NOMO-1 treated with DMSO at 0.1 percent for 48 hours (cell line): ENCODE measurements at regions not wholly inside any gene's neighbourhood (a gene's known extent, or its start where the extent isn't known, plus 50 kb on each side); places are given as distances from the start of the nearest gene placed in this dataset.

ENCODE experiments used
- DNase-seq: peaks from one replicate; lab custom pipeline; 2025; ENCODE audit not compliant: unreplicated experiment; lab: John Stamatoyannopoulos, UW

DNA sequence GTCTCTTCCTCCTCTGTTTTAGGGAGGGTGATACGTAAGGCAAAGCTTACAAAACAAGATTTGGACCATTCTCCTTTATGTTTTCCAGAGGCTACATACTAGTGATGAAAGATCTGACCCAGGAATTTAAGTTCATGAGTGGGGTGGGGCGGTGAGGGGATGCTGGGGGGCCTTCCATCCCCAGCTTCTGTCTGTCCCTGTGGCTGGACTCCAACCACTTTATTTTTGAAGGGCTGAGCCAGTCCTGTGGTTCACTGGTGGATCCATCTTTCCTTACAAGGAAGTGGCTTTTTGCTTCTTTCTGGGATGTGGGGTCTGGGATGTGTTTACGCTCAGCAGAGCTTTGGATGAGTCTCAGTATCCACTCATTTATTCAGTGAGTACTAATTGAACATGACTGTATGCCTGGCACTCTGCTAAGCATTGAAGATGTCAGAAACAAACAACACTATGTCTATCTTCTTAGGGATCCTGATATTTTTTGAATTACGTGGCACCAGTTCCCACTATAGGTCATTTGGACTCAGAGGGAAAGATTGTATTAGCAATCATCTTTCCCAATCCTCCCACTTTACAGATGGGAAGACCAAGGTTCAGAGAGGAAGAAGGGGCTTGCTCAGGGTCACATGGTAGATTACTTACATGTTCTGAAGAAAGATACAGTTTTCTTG lies 291.8 kb upstream of the TBX3 start:
- DNase-seq: no peak

DNA sequence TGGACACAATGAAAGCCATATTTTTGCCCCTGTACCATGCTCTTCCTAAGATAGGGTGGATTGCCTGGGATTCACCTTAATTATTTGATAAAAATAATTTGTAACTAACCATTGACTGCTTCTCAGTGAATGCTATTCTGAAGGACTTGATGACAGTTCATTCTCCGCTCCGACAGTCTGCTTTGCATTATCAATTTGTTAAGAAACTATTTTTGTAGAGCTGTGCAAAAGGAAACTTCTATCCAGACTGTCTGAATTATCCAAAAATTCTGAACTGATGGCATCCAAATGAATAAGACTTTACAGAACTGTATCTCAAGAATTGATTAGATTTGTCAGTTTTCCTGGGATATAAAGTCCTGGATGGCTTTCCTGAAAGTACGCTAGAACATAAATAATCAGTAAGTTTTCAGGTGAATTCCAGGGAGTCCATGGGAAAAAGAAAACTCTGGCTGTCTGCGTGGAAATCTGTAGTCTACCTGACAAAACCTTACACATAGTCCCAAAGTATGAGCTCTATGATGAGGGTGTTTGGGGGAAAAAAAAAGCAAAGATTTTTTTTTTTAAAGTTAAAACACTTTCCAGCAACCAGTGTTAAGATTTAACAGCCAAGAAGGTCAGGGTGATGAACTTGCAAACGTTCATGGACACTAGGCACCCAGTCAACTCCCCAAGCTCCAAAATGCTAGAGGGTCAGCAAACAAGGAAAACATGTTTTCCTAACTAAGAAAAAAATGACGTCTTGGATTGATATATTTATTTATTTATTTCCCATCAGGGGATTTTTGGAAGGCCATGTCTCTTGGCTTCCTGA lies 291.1 kb upstream of the TBX3 start:
- DNase-seq: no peak

DNA sequence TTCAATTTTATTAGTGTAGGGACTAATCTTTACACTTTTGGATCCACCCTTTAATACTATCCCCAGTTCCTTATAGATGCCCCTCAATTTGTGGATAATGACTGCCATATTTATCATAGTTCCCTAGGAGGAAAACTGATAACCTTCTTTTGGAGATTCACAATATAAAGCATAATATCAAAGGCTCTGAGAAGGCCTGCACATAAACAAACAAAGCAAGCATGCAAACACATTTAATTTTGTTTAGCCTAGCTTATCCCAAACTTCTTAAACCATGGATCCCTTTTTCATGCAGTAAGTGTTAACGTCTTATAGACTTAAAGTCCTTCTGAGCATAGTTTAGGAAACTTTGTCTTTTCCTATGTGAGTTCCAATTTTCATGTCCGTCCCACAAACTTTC lies 290.4 kb upstream of the TBX3 start:
- DNase-seq: no peak

DNA sequence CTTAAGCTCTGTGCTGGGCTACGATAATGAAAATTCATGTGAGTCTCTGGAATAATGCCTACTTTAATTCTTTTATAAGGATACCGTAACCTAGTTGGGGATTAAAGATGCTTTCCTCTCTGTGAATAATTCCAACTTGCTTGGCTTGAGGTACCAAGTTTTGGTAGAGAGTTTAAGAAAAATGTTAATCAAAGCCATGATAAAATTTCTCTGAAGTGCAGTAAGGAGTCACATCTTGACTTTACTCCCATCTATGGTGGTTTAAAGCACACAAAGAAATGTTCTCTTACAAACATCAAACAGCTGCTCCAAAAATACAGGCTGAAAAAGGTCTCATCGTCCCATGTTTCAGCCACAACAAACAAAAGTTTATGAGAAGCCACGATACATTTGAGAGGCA lies 284.8 kb upstream of the TBX3 start:
- DNase-seq: no peak

DNA sequence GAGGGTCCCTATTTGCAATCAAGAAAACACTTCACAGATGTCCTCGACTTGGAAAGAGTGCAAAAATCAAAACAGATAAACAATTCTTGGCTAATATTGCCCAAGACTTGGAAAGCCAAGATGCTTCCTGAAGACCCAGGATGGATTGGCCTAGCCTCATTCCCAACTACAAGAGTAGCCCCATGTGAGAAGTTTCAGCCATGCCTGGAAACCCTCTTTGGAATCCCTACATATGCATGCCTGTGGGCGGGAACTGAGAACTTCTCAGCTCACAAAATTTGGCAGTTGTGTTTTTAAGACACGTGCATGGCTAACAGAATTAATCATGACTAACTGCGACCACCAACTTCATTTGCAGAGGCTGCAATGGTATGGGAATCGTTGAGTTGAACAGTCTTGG lies 283.2 kb upstream of the TBX3 start:
- no peak for DNase-seq

DNA sequence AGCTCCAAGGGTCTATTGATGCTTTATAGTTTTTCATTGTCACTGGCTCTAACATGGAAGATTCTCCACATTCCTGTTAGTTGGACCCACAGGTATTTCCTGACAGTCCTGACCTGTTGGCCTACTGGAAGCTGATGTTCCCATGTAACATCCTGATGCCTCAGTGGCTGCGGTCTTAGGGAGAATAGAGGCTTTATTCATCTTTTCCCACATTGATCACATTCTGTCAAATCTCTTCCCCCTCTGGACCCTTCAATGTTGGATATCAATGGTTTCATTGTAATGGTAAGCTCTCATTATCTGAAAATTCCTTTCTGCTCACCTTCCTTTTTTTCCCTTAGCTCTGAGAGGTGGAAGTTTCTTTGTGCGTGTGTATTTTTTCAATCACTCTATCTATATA lies 280.9 kb upstream of the TBX3 start:
- no peak for DNase-seq

DNA sequence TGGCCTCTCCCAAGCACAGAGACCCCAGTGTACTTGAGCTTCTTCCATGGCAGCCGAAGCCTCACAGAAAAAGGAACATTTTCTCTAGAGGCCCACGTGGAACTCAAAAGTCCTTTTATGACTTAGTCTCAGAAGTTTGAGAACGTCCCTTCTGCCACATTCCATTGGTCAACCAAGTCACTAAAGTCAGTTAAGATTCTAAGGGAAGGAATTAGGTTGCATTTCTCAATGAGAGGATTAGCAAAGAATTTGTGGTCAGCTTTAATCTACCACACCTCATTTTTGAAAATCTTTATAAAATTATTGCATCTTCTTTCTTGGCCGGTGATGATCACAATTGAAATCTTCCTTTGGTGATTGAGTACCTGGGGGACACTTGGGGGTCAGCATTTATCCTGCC lies 279.9 kb upstream of the TBX3 start:
- no peak for DNase-seq

DNA sequence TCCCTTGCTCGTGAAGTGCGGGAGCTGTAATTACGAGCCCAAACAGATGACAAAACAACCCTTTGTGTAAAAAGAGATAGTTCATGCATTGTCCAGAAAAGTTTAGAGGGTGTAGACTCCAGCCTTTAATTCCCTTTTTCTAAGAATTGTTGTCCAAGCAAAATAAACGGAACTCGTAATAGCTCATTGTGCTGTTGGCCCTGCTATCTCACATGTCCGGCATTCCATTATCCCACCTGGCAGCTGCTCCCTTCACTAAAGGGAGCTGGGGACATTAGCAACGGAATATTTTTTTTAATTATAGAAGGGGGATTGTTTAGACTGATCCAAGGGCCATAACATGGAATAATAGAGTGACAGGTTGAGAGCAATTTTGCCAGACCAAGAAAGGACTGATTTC lies 277.5 kb upstream of the TBX3 start:
- DNase-seq: no peak

DNA sequence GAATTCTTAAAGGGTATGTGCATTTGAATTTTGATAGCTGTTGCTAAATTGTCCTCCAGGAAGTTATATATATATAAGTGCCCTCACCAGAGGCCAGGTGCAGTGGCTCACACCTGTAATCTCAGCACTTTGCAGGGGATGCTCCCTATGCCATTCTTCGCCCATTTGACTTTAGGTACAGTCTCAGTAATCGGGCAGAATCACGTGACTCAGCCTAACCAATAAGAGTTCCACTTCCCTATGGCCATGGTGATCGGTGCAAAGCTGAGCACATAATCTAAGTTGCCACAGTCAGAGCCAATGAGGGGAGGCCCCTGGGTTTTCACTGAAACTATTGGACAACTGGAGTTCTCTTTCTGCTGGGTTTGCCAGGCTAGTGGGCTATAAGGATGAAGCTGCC lies 274.6 kb upstream of the TBX3 start:
- DNase-seq: no peak

DNA sequence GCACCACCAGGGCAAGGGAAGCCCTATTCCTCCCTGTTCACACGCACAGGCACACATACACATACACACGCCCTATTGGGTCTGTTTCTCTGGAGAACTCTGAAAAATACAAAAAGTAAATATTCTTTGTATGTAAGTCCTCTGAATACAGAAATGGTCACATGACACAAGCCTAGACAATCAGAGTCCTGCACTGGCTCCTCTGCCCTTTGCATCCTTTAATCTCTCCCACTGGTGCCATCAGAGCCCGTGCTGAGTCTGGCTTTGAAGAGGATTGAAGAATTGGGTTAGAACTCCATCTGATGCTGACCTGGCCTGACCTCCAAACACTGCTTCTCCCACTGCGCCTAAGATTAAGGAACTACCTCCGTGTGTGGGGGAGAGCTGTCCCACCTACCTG lies 273.2 kb upstream of the TBX3 start:
- no peak for DNase-seq

DNA sequence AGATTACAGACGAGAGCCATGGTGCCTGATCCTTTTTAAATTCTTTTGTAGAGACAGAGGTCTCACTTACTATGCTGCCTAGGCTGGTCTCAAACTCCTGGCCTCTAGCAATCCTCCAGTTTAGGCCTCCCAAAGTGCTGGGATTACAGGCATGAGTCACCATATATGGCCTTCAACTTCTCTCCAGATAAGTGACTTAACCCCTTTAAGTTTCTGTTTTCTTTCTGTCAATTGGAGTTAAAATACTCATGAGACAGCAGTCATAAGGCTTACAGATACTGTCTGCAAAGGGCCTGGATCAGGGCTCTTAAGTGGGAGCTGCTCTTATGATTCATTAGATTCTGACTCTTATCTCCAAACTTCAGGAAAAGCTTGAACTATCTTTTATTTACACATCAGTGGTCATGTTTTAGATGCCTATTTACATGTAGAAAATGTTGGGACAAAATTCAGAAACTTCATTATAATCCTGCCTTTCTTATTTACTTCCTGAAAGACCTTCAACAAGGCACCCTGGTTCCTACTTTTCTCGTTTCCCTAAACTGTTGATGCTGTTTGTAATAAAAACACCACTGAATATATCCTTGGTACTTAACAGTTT lies 271.5 kb upstream of the TBX3 start:
- no peak for DNase-seq

DNA sequence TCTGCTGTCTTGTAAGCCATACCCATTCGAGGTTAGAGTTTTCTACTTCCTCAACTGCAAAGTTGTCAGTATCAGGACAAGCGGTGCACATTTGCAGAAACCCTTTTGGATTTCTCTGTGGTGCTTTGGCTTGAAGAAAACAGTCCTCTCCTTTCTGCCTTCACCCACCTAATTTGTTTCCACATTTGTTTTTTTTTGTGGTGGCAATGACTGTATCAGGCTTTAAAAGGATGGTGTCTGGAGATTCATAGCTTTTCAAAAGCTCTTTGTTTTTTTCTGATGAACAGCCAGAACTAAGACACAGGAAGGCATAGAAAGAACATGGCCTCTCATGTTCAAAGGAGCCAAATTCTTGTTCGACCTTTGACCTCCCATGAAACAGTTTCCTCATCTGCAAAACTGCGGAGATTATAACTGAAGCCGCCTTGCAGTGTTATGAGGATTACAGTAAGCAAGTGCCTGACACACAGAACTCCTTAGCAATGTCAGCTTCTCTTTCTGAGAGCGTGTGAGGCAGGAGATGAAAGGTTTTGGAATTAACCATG lies 270.6 kb upstream of the TBX3 start:
- no peak for DNase-seq

DNA sequence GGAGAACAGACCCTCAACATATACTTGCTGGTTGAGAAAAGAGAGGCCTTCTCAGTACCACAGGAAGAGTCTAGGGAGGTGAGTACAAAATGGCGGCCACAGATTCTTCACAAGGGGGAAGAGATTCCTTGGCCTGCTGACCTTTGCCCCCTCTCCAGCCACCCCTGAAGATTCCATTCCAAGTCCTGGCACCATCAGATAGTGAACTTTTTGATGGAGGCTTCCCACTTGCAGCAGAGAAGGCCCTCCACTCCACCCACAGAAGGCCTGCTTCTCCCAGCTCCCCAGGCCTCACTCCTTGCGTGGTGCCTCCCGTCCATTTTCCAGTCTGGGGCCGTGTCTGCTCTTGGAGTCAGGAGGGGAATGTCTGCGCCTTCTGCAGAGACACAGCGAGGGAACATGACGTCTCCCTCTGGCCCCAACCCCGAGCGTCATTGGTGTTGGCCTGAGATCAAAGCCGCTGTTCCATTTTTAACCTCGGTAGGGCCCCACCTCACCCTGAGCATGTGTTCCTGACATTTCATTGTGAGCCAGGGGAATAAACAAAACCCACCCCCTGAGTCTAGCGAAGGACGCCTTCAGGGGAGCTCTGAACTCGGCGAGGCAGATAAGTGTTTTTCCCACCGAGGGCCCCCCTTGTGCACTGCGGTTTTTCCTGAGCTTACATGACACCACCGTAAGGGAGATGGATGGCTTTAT lies 268.7 kb upstream of the TBX3 start:
- no peak for DNase-seq

DNA sequence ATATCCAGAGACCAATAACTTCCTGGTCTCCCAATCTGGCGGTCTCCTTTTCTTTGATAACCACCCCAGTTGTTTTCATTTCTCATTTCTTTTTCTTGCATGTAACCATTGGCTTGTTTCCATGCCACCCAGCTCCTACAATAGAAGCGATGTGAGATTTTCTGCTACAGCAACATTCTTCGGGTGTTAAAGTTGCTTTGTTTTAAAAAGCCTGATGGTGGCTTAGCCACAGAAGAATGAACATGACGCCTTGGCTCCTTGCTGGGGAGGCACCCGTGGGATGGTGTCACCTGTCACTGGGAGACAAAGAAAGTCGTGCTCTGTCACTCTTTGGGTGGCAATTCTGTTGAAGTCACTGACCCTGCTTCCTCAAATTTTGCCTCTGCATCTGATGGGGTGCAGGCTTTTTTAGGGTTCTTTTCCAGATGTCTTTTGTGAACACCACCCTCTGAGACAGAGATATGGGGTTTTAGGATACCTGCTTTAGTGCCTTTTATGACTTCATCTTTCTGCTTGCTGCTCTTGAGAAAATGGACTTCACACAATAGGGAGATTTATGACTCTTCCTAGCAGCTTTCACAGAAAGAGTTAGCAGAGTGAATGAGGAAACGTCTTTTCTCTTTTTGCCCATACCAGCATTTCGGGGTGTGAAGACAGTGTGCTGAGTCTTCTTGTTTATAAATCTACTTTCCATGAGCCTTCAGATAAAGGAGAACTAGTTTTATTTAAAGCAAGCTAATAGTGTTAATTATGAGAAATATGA lies 265.3 kb upstream of the TBX3 start:
- no peak for DNase-seq

DNA sequence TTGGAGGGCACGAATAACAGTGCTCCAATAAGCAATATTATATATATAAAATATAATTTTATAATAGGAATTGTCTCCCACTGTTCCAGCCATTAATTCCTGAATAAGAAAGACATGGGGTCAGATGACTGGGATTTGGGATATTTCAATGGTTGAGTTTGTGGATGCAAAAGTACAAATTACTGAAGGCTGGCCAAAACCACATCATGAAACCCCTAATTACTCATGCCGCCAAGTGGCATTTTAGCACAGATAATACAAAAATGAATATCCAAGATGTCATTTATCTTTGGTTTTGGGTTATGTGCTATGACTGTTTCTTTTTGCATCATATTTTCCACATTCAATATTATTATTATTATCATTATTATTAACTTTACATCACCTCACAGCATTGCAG lies 261.4 kb upstream of the TBX3 start:
- no peak for DNase-seq

DNA sequence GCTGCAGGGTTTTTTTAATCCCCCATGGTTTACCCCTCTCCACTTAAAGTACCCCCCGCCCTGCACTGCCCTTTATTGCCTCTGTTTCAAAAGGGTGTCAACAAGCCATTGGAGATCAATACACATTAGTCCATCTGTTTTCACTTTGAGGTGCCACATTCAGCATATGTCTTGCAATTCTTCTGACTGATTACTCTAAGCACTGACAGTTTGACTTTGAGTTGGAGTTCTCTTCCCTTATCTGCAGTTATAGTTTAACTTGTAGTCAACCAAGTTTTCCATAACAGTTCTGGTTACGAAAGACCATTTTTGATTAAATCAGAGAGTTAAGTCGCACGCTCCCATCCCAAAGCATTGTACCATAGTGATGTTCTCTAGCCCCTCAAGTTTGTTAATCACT lies 260.8 kb upstream of the TBX3 start:
- no peak for DNase-seq

DNA sequence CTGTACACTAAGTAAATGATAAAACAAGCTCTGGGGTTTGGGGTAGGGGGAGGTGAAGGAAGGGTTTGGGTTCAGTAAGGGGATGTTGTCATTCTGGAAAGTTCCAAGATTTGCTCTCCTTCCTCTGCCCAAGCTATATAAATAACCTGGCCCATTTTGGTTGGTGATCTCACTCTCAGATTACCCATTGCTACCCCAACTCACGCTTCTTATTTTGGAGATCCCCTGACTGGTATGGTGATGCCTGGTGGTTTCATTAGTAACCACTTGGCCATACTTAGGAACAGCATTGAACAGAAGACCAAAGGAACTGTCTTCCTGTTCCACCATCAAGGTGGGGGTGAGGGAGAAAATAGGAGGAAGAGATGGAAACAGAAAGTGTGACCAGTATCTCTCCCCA lies 259.6 kb upstream of the TBX3 start:
- no peak for DNase-seq

DNA sequence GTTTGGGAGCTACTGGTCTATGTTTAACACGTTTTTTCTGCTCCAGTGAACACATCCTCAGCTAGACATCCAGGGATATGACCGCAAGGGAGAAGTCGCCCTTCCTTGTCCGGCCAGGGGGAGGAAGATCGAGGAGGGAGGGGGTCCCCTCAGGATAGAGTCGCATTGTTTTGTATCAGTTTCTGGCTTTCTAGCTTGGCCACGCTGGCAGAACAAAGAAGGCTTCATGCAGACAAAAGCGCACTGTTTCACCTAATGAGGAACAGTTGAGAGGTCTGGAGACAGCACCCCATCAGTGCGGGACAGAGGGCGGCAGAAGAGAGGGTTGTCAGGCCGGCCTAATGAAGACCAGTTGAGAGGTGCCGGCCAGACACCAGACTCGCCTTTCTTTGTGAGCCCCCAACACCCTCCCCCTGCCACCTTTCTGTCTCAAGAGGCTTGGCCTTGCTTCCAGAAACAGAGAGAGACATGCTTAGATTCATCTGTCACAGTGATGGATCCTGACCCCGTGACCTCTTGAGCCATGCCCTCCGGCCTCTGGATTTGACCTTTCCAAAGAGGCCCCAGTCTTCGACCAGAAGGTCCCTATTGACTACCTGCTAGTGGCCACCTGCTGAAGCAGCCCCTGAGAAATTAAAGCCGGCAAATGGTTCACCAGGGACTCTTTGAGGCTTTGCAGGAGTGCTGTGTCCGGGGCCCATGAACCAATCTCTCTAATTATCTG lies 254.7 kb upstream of the TBX3 start:
- no peak for DNase-seq

DNA sequence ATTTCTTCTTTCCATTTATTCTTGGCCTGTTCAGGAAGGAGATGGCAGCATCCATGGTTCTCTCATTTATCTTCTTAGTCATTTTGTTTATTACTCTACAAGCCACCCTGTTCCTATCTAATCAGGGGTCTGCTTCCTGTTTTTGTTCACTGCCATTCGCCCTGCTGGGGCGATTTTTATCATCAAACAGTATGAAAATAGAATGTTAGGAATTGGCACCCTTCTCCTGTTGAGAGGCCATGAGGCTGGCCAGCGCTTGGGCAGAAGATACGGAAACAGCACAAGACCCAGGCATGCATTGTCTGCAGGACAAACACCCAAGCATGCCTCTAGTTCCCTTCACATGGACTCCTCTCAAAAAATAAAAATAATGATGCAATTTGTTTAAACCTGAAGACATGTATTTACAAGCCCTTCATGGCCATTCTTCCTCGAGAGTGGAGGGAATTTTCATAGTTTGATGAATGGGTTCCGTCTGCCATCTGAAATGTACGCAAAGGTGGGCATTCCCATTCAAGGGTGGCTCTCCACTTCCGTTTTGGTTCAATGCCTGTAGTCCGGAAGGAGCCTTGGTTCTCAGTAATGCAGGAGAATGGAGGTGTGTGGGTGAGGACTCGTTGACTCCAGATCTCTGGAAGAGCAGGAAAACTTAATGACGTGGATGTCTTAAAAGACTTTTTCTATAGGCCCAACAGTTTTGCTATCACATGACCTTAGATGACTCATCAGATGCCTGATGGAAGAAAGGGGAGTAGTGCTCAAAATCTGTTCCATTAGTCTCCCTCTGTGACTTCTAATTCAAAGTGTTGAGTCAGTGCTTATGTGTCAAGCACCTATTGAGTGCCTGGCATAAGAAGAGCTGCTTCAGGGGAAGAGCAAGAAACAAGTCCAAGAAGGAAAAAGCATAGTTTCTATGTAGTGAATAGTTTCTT lies 252.4 kb upstream of the TBX3 start:
- DNase-seq: no peak
